ENCODE measurements at regions not wholly inside any gene's neighbourhood (a gene's known extent, or its start where the extent isn't known, plus 50 kb on each side); places are given as distances from the start of the nearest gene placed in this dataset.
A peak's percentile ranks its signal among the peaks of the same experiment; 100 is the strongest.

- DNase-seq (ENCODE audit: extremely low read depth, insufficient read length), result no peak
- Histone ChIP-seq H3K27me3 (replicated peaks; ENCODE audit: control insufficient read depth, insufficient read depth, low read length) (no peaks in the 10 kb centered on the region), H3K36me3 (ENCODE audit: control insufficient read depth, insufficient read depth, low read length) (no peaks in the 10 kb centered on the region), H3K4me3 (replicated peaks; ENCODE audit: low read depth, low read length) (no peak overlapping the region)
- peak; percentile 48 for TF ChIP-seq CTCF (IDR thresholded peaks at IDR 0.05; ENCODE audit: insufficient read depth, low read length, poor library complexity, severe bottlenecking)
Observed at GRCh38 chr3:176430244-176431037, 766.8 kb downstream of the TBL1XR1 start.

GRCh38 chr3:176428552-176428951, 768.7 kb downstream of the TBL1XR1 start:
- Histone ChIP-seq H3K36me3 (ENCODE audit: control insufficient read depth, insufficient read depth, low read length) (no peaks in the 10 kb centered on the region), H3K27me3 (replicated peaks; ENCODE audit: control insufficient read depth, insufficient read depth, low read length) (no peaks in the 10 kb centered on the region), H3K4me3 (replicated peaks; ENCODE audit: low read depth, low read length) (no peak overlapping the region)
- DNase-seq (ENCODE audit: extremely low read depth, insufficient read length), result no peak
- no peak for TF ChIP-seq CTCF (IDR thresholded peaks at IDR 0.05; ENCODE audit: insufficient read depth, low read length, poor library complexity, severe bottlenecking)

- H3K4me3 ChIP-seq (replicated peaks; ENCODE audit: low read depth, low read length), result no peak overlapping the region
- DNase-seq (ENCODE audit: extremely low read depth, insufficient read length), result no peak
- H3K27me3 ChIP-seq (replicated peaks; ENCODE audit: control insufficient read depth, insufficient read depth, low read length), result no peaks in the 10 kb centered on the region
- no peaks in the 10 kb centered on the region for H3K36me3 ChIP-seq (ENCODE audit: control insufficient read depth, insufficient read depth, low read length)
- TF ChIP-seq CTCF (IDR thresholded peaks at IDR 0.05; ENCODE audit: insufficient read depth, low read length, poor library complexity, severe bottlenecking), result no peak
Observed at GRCh38 chr3:176426371-176426770, 770.9 kb downstream of the TBL1XR1 start.

GRCh38 chr3:176416870-176417269, 780.4 kb downstream of the TBL1XR1 start:
- TF ChIP-seq CTCF (IDR thresholded peaks at IDR 0.05; ENCODE audit: insufficient read depth, low read length, poor library complexity, severe bottlenecking), result no peak
- DNase-seq (ENCODE audit: extremely low read depth, insufficient read length), result no peak
- H3K4me3 ChIP-seq (replicated peaks; ENCODE audit: low read depth, low read length), result no peak overlapping the region
- no peaks in the 10 kb centered on the region for H3K36me3 ChIP-seq (ENCODE audit: control insufficient read depth, insufficient read depth, low read length)
- H3K27me3 ChIP-seq (replicated peaks; ENCODE audit: control insufficient read depth, insufficient read depth, low read length), result no peaks in the 10 kb centered on the region

GRCh38 chr3:176415661-176416295, 781.5 kb downstream of the TBL1XR1 start:
- no peaks in the 10 kb centered on the region for H3K36me3 ChIP-seq (ENCODE audit: control insufficient read depth, insufficient read depth, low read length)
- no peaks in the 10 kb centered on the region for H3K27me3 ChIP-seq (replicated peaks; ENCODE audit: control insufficient read depth, insufficient read depth, low read length)
- TF ChIP-seq CTCF (IDR thresholded peaks at IDR 0.05; ENCODE audit: insufficient read depth, low read length, poor library complexity, severe bottlenecking), result no peak
- no peak for DNase-seq (ENCODE audit: extremely low read depth, insufficient read length)
- H3K4me3 ChIP-seq (replicated peaks; ENCODE audit: low read depth, low read length), result no peak overlapping the region
